KBM-7 (cell line): ENCODE measurements at regions not wholly inside any gene's neighbourhood (a gene's known extent, or its start where the extent isn't known, plus 50 kb on each side); places are given as distances from the start of the nearest gene placed in this dataset.
"Not testable (repeated sequence)": the region's sequence is repeated elsewhere in the genome, so short reads cannot be mapped to it uniquely, and the experiment has no call there.

Experiments
- DNase-seq: peaks from one replicate; pipeline ENCODE4 v3.0.0-alpha.2; 2015
- in situ Hi-C: fragments of 300-500 bp; cut with MboI; formaldehyde crosslinking; loops from 2 replicates; pipeline ENCODE4 v1.14.3; 2020; ENCODE audit warnings: low sequenced_read_pairs, low pct_unique_long_range_greater_than_20kb, mixed read lengths

GRCh38 chr6:121925534-121926255, 473.8 kb upstream of the HSF2 start:
- in situ Hi-C loops, result no loop called here

DNA sequence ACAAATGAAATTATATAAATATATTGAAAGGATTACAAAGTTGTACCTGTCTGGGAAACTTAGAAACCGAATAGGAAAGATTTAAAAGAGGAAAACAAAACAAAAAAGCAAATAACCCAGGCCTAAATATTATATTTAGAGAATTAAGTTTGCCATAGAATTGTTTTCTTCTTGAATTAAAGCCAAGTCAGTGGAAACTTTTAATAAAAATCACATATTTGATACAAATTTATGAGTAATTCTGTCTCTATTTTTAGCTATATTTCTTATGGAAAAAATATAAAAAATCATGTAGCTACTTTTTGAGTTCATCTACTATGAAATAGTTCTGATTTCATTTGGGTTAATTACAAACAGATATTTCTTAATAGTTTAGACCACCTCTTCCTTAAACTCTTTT, 470.2 kb upstream of the HSF2 start:
- in situ Hi-C loops, result no loop called here
- DNase-seq, result no peak

More at GRCh38 chr6:121925534-121926255, 473.8 kb upstream of the HSF2 start:
- no peak for DNase-seq

- DNase-seq, result no peak
These were observed 467.1 kb upstream of the HSF2 start for GRCh38 chr6:121932076-121932991.

GRCh38 chr6:121934451-121934850, 465.0 kb upstream of the HSF2 start:
- DNase-seq, result no peak
- in situ Hi-C loops, result no loop called here

More at GRCh38 chr6:121932076-121932991, 467.1 kb upstream of the HSF2 start:
- in situ Hi-C loops, result no loop called here

DNA sequence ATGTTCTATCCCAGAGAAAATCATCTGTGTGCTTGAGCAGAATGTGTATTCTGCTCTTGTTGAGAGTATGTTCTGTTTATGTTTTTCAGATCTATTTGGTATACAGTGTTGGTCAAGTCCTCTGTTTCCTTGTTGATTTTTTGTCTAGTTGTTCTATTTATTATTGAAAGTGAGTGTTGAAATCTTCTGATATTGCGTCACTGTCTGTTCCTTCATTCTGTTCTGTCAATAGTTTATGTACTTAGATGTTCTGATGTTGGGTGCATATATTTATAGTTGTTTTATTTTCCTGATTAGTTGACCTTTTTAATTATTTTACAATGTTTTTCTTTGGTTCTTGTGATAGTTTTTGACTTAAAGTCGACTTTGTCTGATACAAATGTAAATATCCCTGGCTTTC, 458.7 kb upstream of the HSF2 start:
- DNase-seq, result no peak
- in situ Hi-C loops, result no loop called here

GRCh38 chr6:121944354-121944753, 455.1 kb upstream of the HSF2 start:
- DNase-seq, result no peak
- in situ Hi-C loops, result no loop called here

- in situ Hi-C loops, result no loop called here
These were observed 448.3 kb upstream of the HSF2 start for GRCh38 chr6:121951123-121951522.

DNA sequence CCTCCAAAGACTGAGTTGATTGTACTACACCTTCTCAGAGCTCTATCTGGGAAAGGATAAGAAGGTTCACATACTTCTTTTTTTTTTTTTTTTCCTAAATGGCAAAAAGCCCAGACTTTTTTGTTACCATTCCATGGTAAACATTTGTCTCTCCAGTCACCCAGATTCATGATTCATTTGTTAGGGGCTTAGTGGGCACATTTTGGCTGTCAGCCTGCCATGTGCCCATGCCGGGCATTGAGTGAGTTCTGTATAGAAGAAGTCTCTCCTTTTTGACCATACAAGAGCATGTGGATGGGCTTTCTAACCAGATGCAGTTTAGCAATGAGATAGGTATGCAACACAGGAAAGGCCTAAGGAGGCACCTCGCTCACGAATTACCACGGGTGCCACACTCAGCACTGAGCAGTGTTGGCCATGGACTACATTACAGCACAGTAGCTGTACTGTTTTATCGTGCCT, 447.5 kb upstream of the HSF2 start:
- in situ Hi-C loops, result no loop called here

More at GRCh38 chr6:121951123-121951522, 448.3 kb upstream of the HSF2 start:
- DNase-seq, result no peak

GRCh38 chr6:121955401-121955800, 444.1 kb upstream of the HSF2 start:
- in situ Hi-C loops, DNase-seq: not testable (repeated sequence)

More for the DNA sequence above, 447.5 kb upstream of the HSF2 start:
- DNase-seq, result no peak

DNA sequence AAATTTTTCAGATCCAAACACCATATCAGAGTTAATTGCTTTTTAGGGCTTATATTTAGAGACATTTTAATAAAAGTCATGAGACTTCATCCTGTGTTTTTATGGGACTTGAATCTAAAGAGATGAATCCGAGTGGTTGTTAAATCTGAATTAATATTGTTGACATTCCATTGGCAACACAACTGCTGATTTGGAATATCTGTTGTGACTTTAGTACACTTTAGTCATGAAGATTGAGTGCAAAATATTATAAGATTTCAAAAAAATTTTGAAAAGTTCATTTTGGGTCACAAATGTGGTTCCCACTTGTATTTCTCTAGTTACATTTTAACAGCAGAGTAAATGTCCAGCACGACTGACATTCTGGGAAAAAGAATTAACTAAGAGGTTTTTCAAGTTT, 442.7 kb upstream of the HSF2 start:
- in situ Hi-C loops, result no loop called here
- no peak for DNase-seq

DNA sequence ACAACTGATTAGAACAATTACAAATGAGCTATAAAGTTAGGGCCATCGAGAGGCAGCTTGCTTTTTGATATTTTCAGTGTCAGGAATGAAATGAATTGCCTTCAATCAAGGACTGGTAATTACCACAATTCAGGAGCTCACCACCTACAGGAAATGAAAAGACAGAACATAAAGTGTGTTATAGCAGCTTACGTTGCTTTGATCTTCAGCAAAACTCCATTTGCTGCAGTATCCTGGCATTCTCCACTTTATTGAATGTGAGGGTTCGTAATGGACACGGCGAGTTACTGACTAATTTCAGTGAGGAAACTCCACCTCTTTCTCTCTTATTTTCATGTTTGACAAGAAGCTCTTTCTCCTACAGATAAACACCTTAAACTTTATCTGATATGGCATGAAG, 440.0 kb upstream of the HSF2 start:
- in situ Hi-C loops, result no loop called here
- no peak for DNase-seq

GRCh38 chr6:121961619-121962125, 437.8 kb upstream of the HSF2 start:
- no peak for DNase-seq
- in situ Hi-C loops, result no loop called here

- in situ Hi-C loops, result no loop called here
- DNase-seq, result no peak
These were observed 435.6 kb upstream of the HSF2 start for GRCh38 chr6:121963826-121964225.

DNA sequence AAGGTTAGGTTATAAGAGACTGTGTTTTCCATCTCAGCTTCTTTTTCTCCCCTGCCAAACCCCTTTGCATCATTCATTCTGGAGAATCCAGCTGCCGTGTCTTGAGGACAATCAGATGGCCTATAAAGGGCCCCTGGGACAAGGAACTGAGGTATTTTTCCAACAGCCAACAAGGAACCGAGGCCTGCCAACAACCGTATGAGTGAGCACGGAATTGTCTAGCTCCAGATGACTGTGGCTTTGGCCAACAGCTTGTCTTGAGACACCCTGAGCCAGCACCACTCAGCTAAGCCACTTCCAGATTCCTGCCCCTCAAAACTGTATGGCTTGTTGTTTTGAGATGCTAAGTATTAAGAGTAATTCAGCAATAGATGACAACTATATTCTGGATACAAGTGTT, 433.7 kb upstream of the HSF2 start:
- no peak for DNase-seq
- in situ Hi-C loops, result no loop called here

DNA sequence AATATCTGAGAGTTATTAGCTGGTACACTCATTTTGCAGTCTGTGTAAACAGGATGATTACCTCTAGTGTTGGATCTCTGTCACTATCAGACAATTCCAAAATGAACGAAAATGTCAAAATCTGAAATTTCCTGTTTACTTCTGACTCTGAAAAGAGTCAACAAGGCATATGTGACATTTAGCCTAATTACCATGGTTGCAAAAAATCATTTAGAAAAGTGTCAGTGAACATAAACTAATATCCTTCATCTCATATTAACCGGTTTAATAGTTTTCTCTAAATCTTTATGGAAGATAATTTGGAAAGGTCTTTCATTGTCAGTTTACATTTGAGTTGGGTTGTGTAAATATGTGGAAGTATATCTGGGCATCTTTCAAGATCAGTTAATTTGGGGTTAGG, 431.8 kb upstream of the HSF2 start:
- no peak for DNase-seq
- in situ Hi-C loops, result no loop called here

DNA sequence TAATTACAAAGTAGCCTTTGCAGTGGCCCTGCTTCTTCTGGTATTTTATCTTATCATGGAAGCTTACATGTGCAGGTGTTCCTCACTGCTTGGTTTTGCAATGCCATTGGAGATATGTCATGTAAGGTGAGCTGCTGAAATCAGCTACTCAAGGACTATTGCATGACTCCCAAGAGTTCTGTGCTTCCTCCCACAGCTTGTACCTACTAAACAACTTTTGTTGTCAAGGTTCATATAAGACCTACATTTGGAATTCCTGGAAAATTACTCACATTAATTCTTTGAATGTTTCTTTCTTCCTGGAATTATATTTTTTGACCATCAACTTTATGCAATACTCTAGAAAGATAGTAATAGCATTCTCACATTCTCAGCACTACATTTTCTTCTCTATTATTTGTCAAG, 427.5 kb upstream of the HSF2 start:
- in situ Hi-C loops, result no loop called here
- no peak for DNase-seq

- in situ Hi-C loops, result no loop called here
- DNase-seq, result no peak
These were observed 414.5 kb upstream of the HSF2 start for GRCh38 chr6:121984956-121985355.

DNA sequence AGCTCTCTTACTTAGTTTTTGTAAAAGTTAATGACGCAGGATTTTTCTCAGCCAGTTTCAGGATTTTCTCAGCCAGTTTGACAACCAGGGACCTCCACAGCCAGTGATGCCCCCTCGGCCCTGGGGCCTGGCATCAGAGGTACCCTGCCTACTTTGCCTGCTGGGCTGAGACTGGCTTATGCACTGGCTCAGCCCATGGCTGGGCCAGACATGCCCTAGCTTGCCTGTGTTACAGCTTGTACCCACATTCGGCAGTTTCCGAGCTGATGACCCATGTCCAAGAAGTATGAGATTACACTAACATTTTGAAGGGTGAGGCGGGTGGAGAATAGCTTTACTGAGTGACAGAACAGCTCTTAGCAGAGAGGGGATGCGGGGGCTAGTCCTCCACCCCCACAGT, 406.1 kb upstream of the HSF2 start:
- in situ Hi-C loops, result no loop called here
- no peak for DNase-seq

DNA sequence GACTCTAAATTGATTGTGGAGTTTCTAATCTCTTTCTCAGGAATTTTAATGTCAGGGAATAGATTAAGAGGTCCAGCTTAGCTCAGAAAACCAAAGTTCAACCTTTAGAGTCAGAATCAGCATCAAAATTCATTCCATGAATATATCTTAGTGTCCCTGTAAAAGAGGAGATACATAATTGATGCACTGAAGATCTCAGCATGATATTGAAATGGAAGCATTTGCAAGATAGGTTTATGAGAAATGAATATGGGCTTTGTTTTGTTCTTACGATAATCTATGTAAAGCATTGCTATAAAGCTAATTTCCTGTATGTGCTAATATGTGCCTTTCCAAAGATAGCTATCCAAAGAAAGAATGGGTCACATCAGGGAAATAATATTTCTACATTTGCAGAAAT, 404.5 kb upstream of the HSF2 start:
- in situ Hi-C loops, result no loop called here
- DNase-seq, result no peak

- DNase-seq, result no peak
- in situ Hi-C loops, result no loop called here
These were observed 400.8 kb upstream of the HSF2 start for GRCh38 chr6:121998631-121999030.
